PFSK-1 (cell line): ENCODE measurements at regions not wholly inside any gene's neighbourhood (a gene's known extent, or its start where the extent isn't known, plus 50 kb on each side); places are given as distances from the start of the nearest gene placed in this dataset.

Experiments
- POLR2AphosphoS5 ChIP-seq: IDR thresholded peaks from 2 replicates; pipeline ENCODE4 v1.6.1; 2012; ENCODE audit warnings: low read depth, mild to moderate bottlenecking, control low read depth, low read length, moderate library complexity
- SIN3A ChIP-seq: IDR thresholded peaks from 2 replicates; pipeline ENCODE4 v1.6.1; 2012; ENCODE audit warnings: mild to moderate bottlenecking, low read length, moderate library complexity, borderline replicate concordance; ENCODE audit not compliant: insufficient read depth
- TAF1 ChIP-seq: IDR thresholded peaks from 2 replicates; pipeline ENCODE4 v1.6.1; 2012; ENCODE audit warnings: low read length, control low read depth, borderline replicate concordance; ENCODE audit not compliant: insufficient read depth
- TF ChIP-seq, protein P1 (sequence below), 2 experiments: IDR thresholded peaks; 2 replicates each; pipeline versions ENCODE4 v1.6.1 to v1.8.0; 2011 to 2012; ENCODE audit warnings: low read depth in 2 of 2, low read length in 2 of 2, control low read depth in 1 of 2, inconsistent platforms in 1 of 2, mild to moderate bottlenecking in 1 of 2, moderate library complexity in 1 of 2; ENCODE audit not compliant: insufficient read depth in 1 of 2

DNA sequence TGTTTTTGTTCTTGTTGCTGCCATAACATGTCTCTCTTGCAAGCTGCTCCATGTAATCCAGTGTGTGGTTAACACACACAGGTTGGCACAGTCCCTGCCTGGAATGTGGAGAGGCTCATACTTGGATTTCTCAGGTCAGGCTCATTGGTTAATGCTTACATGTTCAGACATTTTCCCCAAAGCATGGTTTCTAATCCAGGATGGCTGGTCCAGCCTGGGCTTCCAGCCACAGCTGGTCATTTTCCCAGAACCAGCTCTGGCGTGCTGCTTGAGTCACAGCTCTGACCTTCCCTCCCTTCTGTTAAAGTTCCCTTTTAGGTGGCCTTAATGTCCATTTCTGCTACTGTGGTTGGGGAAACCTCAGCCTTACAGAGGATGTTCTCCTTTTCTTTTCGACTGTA lies 294.3 kb downstream of the TAF11L14 start:
- TF ChIP-seq POLR2AphosphoS5 (no peak), TAF1 (no peak), SIN3A (no peak)
- TF ChIP-seq, protein P1, sequence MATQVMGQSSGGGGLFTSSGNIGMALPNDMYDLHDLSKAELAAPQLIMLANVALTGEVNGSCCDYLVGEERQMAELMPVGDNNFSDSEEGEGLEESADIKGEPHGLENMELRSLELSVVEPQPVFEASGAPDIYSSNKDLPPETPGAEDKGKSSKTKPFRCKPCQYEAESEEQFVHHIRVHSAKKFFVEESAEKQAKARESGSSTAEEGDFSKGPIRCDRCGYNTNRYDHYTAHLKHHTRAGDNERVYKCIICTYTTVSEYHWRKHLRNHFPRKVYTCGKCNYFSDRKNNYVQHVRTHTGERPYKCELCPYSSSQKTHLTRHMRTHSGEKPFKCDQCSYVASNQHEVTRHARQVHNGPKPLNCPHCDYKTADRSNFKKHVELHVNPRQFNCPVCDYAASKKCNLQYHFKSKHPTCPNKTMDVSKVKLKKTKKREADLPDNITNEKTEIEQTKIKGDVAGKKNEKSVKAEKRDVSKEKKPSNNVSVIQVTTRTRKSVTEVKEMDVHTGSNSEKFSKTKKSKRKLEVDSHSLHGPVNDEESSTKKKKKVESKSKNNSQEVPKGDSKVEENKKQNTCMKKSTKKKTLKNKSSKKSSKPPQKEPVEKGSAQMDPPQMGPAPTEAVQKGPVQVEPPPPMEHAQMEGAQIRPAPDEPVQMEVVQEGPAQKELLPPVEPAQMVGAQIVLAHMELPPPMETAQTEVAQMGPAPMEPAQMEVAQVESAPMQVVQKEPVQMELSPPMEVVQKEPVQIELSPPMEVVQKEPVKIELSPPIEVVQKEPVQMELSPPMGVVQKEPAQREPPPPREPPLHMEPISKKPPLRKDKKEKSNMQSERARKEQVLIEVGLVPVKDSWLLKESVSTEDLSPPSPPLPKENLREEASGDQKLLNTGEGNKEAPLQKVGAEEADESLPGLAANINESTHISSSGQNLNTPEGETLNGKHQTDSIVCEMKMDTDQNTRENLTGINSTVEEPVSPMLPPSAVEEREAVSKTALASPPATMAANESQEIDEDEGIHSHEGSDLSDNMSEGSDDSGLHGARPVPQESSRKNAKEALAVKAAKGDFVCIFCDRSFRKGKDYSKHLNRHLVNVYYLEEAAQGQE (IDR thresholded peaks at IDR 0.05; ENCODE audit: insufficient read depth in 1 of 2, low read depth in 2 of 2, low read length in 2 of 2), result no peak
